ENCODE measurements at regions not wholly inside any gene's neighbourhood (a gene's known extent, or its start where the extent isn't known, plus 50 kb on each side); places are given as distances from the start of the nearest gene placed in this dataset.

- TF ChIP-seq, protein P1, sequence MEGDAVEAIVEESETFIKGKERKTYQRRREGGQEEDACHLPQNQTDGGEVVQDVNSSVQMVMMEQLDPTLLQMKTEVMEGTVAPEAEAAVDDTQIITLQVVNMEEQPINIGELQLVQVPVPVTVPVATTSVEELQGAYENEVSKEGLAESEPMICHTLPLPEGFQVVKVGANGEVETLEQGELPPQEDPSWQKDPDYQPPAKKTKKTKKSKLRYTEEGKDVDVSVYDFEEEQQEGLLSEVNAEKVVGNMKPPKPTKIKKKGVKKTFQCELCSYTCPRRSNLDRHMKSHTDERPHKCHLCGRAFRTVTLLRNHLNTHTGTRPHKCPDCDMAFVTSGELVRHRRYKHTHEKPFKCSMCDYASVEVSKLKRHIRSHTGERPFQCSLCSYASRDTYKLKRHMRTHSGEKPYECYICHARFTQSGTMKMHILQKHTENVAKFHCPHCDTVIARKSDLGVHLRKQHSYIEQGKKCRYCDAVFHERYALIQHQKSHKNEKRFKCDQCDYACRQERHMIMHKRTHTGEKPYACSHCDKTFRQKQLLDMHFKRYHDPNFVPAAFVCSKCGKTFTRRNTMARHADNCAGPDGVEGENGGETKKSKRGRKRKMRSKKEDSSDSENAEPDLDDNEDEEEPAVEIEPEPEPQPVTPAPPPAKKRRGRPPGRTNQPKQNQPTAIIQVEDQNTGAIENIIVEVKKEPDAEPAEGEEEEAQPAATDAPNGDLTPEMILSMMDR (optimal IDR thresholded peaks at IDR 0.05 in 1 of 3, IDR thresholded peaks at IDR 0.05 in 1 of 3, conservative IDR thresholded peaks at IDR 0.05 in 1 of 3; ENCODE audit: extremely low read depth in 1 of 3, insufficient read depth in 2 of 3, low read length in 3 of 3) = no peak
- no peak for TF ChIP-seq EZH2 (IDR thresholded peaks at IDR 0.05; ENCODE audit: low read length)
Observed at GRCh38 chr10:53045315-53045714, 272.7 kb upstream of the MBL2 start.
